Stimulated activated naive CD8-positive, alpha-beta T cell treated with anti-CD3 and anti-CD28 coated beads, Interleukin-15, amount 100 ng/mL, for 72 hours (primary cell): ENCODE measurements at regions not wholly inside any gene's neighbourhood (a gene's known extent, or its start where the extent isn't known, plus 50 kb on each side); places are given as distances from the start of the nearest gene placed in this dataset.
"Not testable (repeated sequence)": the region's sequence is repeated elsewhere in the genome, so short reads cannot be mapped to it uniquely, and the experiment has no call there.

Source experiments
- ATAC-seq: fragments of 150-1000 bp; cut with Tn5 transposase; 2 replicates; pipeline ENCODE4 v1.10.0; 2021; ENCODE audit warnings: mild to moderate bottlenecking, moderate library complexity
- DNase-seq, 2 donors: peaks; one replicate each; pipeline ENCODE4 v3.0.0; 2021 to 2022
- H3K27ac Mint-ChIP-seq, 2 donors: one replicate each; pipeline ENCODE4 v1.8.0; 2022; ENCODE audit warnings: mild to moderate bottlenecking in 2 of 2, mixed read lengths in 2 of 2, moderate library complexity in 2 of 2
- H3K27me3 Mint-ChIP-seq: one replicate; pipeline ENCODE4 v1.8.0; 2022; ENCODE audit warnings: mixed read lengths
- H3K4me1 Mint-ChIP-seq: one replicate; pipeline ENCODE4 v1.8.0; 2022; ENCODE audit warnings: mild to moderate bottlenecking, mixed read lengths
- H3K4me3 Mint-ChIP-seq, 2 donors: one replicate each; pipeline ENCODE4 v1.8.0; 2022; ENCODE audit warnings: mild to moderate bottlenecking in 2 of 2, mixed read lengths in 2 of 2, moderate library complexity in 1 of 2
- H3K9me3 Mint-ChIP-seq, 2 donors: one replicate each; pipeline ENCODE4 v1.8.0; 2022; ENCODE audit warnings: mixed read lengths in 2 of 2

DNA sequence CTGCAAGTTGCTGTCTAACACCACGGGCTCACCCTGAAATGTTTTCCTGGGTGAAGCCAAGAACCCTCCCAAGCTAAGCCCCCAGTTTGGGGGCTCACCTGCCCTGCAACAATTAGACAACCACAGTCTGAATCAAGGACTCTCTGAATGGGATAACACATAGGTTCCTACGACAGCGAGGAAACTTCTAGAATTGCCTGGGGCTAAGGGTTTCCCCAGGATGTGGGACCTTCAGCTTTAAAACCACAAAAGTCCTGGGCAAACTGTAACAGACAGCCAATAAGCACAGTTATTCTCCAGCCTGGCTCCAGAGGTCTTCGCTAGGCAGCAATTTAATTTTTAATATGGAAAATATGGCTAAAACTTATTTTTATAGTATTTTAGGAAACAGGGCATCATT is 162.6 kb downstream of the PRKX start:
- DNase-seq (no peak), ATAC-seq (no peak)
- Mint-ChIP-seq H3K4me3 (no peak overlapping the region), H3K27me3 (peaks cover 8% of the 10 kb centered on the region), H3K4me1 (no peaks in the 10 kb centered on the region), H3K9me3 (no peaks in the 10 kb centered on the region), H3K27ac (no peak overlapping the region)

DNA sequence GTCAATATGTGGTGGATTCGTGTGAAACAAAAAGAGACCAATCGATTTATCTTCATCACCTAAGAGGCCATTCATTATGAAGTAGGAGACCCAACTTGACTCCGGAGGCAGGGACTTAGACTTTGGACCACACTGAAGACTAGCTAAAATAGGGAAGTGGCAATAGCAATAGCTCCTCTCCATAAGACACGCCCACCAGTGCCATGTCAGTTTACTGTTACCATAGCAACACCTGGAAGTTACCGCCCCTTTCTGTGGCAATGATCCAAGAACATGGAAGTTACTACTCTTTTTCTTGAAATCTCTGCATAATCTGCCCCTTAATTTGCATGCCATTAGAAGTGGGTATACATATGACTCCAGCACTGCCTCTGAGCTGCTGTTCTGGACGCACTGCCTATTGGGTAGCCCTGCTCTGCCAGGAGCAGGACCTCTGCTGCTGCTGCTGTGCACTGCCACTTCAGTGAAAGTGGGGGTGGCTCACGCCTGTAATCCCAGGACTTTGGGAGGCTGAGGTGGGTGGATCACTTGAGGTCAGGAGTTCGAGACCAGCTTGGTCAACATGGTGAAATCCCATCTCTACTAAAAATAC is 163.2 kb downstream of the PRKX start:
- H3K4me3 Mint-ChIP-seq = no peak overlapping the region

DNA sequence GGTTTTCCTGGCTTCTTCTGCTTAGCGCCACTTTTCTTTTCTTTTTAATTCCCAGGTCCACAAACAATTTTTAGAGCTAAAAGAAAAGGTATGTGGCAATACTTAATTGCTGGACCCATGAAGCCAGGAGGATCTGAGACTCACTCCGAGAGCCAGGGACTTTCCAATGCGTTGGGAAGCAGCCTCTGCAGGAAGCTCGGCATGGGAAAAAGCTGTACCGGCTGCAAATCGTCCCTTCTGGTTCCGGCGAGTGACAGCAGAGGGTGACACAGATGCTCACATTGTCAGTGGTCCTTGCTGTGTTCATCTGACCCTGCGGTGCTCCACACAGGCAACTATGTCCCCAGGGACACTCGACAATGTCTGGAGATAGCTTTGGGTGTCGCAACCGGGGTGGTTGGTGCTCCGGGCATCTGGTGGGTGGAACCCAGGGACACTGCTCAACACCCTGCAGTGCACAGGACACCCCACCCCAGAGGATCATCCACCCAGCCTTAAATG is 164.0 kb downstream of the PRKX start:
- peaks cover 8% of the 10 kb centered on the region for H3K27me3 Mint-ChIP-seq
- DNase-seq = no peak
- H3K4me1 Mint-ChIP-seq = no peaks in the 10 kb centered on the region

More for the DNA sequence above, 163.2 kb downstream of the PRKX start:
- DNase-seq (no peak), ATAC-seq (no peak)
- Mint-ChIP-seq H3K4me1 (no peaks in the 10 kb centered on the region), H3K27ac (no peak overlapping the region), H3K27me3 (peaks cover 8% of the 10 kb centered on the region), H3K9me3 (no peaks in the 10 kb centered on the region)

DNA sequence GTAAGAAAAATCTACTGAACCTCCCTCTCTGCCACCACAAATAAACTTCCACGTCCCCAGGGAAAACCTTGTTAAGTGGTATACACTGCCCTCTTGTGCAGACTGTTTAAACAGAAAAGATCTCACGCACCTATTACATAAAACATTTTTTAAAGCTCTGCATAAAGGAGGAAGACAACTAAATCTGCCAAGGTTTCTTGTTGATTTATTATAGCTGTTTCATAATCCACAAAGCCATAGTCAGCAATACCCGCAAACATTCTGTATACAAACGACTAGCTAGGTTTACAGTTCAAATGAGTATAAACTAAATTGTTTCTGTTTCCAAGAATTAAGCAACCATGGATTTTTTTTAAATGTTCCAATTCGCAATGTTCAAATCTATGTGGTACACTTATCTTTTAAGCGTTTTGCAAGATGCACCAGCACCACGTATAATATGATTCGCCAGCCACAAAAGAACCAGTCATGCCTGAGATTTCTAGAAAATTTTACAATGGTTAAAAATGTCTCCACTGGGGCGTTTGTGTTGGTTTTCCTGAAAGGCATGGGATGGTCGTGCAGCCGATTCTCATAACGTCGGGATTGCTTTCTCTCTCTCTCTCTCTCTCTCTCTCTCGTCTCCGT is 164.6 kb downstream of the PRKX start:
- H3K27ac Mint-ChIP-seq = no peak overlapping the region
- no peaks in the 10 kb centered on the region for H3K9me3 Mint-ChIP-seq

More for the DNA sequence above, 164.0 kb downstream of the PRKX start:
- ATAC-seq = no peak
- Mint-ChIP-seq H3K27ac (no peak overlapping the region), H3K9me3 (no peaks in the 10 kb centered on the region), H3K4me3 (no peak overlapping the region)

DNA sequence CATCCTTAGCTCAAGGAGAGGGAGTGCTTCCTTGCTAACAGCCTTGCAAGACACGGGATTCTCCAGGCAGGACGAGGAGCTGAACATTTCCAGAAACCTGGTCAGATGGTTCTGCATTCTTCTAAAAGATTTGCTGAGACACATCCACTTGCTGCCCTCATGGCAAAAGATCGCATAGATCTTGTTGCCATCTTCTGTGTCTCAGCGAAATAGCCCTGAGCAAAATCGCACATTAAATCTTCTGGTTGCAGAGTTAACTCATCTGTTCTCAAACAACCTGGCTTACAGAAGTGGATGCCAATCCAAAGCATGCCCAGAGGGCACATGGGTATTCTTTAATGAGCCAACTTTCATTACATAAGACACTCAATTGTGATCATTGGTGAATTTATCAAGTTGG is 167.5 kb downstream of the PRKX start:
- DNase-seq (no peak), ATAC-seq (no peak)
- Mint-ChIP-seq H3K27me3 (peaks cover 16% of the 10 kb centered on the region), H3K4me3 (no peak overlapping the region), H3K9me3 (peaks cover 13 to 19% of the 10 kb centered on the region in 2 donors), H3K4me1 (no peaks in the 10 kb centered on the region), H3K27ac (no peak overlapping the region)

More for the DNA sequence above, 164.6 kb downstream of the PRKX start:
- no peak for DNase-seq
- peaks cover 8% of the 10 kb centered on the region for H3K27me3 Mint-ChIP-seq
- ATAC-seq = no peak
- H3K4me1 Mint-ChIP-seq = no peaks in the 10 kb centered on the region
- no peak overlapping the region for H3K4me3 Mint-ChIP-seq

DNA sequence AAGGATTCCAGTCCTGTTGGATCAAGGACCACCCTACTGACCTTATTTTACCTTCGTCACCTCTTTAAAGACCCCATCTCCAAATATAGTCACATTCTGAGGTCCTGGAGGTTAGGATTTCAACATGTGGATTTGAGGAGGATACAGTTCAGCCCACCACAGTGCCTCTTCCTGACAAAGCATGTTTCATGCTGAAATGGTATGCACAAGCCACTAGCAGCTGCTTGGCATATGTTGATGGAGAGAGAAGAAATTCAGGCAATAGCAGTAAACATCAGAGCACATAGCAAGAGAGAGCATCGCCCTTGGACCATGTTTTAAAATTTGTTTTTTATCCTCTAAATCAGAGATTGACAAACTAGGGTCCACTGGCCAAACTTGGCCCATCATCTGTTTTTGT is 172.1 kb downstream of the PRKX start:
- peaks cover 13 to 20% of the 10 kb centered on the region in 2 donors for H3K9me3 Mint-ChIP-seq
- DNase-seq (no peak), ATAC-seq (no peak)
- H3K27me3 Mint-ChIP-seq = peaks cover 17% of the 10 kb centered on the region
- H3K27ac Mint-ChIP-seq = no peak overlapping the region
- no peaks in the 10 kb centered on the region for H3K4me1 Mint-ChIP-seq
- H3K4me3 Mint-ChIP-seq = no peak overlapping the region

DNA sequence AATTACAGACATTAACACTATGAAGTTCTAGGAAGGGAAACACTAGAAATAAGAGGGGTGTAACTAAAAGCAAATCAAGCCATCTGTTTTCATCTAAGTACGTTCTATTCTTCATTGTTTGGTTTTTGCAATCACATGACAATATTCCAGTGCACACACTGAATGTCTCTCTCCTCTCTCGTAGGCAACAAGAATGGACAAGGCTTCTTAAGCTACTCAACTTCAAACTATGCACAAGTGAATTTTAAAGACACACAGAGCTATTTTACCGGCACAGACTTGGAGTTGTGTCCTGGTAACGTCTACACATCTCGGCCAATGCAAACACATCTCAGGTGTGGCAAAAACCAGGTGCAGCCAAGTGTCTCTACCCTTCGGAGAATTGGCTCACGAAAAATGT is 173.3 kb downstream of the PRKX start:
- no peak for DNase-seq
- H3K27me3 Mint-ChIP-seq = peaks cover 25% of the 10 kb centered on the region
- no peak overlapping the region for H3K27ac Mint-ChIP-seq
- H3K9me3 Mint-ChIP-seq = peaks cover 19 to 29% of the 10 kb centered on the region in 2 donors
- H3K4me1 Mint-ChIP-seq = no peaks in the 10 kb centered on the region
- no peak for ATAC-seq
- H3K4me3 Mint-ChIP-seq = no peak overlapping the region

DNA sequence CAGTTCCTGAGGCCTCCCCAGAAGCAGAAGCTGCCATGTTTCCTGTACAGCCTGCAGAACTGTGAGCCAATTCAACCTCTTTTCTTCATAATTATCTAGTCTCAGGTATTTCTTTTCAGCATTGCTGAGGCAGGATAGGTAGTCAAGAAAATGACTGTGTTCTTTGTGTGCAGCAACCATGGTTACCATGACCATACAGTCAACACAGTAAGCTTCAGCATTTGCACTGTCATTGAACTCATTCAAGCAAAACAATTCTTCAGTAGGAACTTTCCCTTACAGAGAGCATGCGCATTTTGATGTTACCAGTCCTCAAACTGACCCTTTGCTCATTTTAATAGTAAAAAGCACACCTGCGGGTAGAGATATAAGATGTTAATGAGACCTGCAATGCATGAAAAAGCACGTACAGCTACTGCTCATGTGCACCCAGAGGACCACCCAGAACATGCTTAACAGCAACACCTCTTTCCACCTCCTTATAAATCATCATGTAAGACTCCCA is 180.8 kb downstream of the PRKX start:
- H3K27ac Mint-ChIP-seq = peak overlapping the region in 1 of 2 donors; percentile 3
- H3K4me1 Mint-ChIP-seq = no peaks in the 10 kb centered on the region
- ATAC-seq (no peak), DNase-seq (no peak)
- peaks cover 9% of the 10 kb centered on the region for H3K27me3 Mint-ChIP-seq
- peaks cover 6 to 17% of the 10 kb centered on the region in 2 donors for H3K9me3 Mint-ChIP-seq
- no peak overlapping the region for H3K4me3 Mint-ChIP-seq

DNA sequence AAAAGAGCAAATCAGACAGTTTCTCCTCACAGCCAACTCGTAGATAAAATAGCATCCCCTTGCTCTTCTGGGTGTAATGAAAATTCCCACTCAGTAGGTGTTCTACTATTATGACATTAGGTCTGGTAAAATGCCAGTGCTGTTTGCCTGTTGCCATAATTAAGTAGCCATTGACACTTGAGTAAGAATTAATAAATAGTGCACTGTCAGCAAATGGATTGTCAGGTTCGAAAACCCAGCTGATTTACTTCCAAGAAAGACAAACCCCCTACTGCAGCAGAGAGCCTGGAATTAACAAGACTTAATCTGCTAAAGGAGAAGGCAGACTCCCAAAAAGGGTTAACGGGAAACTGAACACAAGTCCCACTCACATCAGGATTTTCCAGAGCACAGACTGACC is 182.0 kb downstream of the PRKX start:
- not testable (repeated sequence) for H3K27me3 Mint-ChIP-seq

DNA sequence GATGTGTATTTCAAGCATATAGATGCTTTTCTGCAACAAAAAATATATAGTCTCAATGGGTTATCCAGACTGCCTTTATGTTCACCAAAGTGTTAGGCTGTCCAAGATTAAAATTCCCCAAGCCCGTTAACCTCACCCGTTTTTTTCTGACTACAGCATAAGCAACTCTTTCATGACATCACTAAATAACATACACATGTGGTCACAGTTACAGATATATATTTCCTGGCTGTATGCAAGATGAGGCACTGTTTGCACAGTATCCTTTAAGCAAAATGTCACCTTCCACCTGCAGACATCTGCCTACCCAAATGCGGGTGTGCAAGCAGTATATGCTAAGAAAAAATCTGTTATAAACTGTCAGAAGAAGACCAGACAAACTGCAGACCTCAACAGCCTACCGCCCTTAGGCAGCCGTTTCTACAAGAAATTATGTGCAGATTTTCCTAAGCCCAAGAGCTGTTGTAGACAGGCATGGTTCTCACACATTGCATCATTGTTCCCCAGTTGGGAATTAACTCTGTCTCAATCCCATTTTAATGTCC is 183.1 kb upstream of the MXRA5 start:
- H3K4me3 Mint-ChIP-seq = no peak overlapping the region
- no peak for ATAC-seq
- H3K27ac Mint-ChIP-seq = no peak overlapping the region

More for the DNA sequence above, 182.0 kb downstream of the PRKX start:
- ATAC-seq, H3K4me1 Mint-ChIP-seq, H3K27ac Mint-ChIP-seq, DNase-seq, H3K4me3 Mint-ChIP-seq: not testable (repeated sequence)
- peaks cover 6 to 17% of the 10 kb centered on the region in 2 donors for H3K9me3 Mint-ChIP-seq

DNA sequence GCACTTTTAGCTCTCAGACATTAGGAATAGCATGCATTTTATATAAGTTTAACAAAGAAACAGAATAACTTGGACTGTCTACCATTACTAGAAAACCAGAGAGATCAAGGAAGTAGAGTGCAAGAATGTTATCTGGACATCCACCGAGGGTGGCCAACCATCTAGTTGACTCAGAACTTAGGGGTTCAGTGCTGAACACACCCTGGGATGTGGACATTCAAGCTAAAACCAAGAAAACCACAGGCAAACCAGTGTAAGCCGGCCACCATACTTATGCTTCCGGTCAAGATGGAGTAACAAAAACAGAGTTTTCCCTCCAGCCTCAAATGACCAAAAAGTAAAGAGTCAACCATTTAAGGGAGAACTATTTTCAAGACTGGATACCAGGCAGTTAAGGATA is 181.4 kb upstream of the MXRA5 start:
- no peaks in the 10 kb centered on the region for H3K9me3 Mint-ChIP-seq
- no peaks in the 10 kb centered on the region for H3K27me3 Mint-ChIP-seq
- no peak overlapping the region for H3K4me3 Mint-ChIP-seq
- ATAC-seq = no peak
- no peaks in the 10 kb centered on the region for H3K4me1 Mint-ChIP-seq
- H3K27ac Mint-ChIP-seq = no peak overlapping the region
- no peak for DNase-seq

More for the DNA sequence above, 183.1 kb upstream of the MXRA5 start:
- no peak for DNase-seq
- H3K9me3 Mint-ChIP-seq = peaks cover 0 to 7% of the 10 kb centered on the region in 2 donors
- no peaks in the 10 kb centered on the region for H3K27me3 Mint-ChIP-seq
- H3K4me1 Mint-ChIP-seq = no peaks in the 10 kb centered on the region

DNA sequence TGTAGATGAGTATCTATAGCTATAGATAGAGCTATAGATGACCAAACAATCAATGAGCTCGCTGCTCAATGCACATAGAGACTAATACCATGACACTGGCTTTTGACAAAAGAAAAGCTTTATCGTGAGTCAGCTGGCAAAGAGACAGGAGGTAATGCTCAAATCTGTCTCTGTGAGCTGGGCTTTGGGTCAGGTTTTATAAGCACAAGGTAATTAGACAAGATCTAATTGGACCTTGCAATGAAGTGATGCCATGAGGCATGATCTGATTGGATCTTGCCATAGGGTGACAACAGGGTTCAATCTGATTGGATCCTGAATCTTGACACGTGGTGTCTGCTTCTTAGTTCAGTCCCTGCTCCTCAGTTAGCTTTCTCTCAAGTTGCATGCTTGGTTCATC is 180.7 kb upstream of the MXRA5 start:
- no peak for DNase-seq
- no peak overlapping the region for H3K4me3 Mint-ChIP-seq

DNA sequence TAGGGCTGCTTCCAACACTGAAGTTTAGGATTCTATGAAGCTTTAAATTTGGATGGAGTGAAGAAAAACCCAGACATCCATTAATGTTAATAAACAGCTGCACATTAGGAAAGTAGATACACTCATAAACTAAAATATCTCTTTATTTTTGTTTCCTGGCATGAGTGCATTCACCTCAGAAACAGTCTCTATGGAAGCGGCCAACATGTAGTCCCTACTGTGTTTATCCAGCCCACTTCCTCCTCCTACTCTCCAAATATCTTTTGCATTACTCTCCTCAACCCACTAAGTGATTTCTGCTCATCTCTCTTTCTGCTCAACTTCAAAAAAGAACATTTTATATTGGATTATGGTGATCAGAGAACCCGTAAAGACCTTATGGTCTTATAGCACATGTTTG is 180.3 kb upstream of the MXRA5 start:
- DNase-seq (no peak), ATAC-seq (no peak)
- Mint-ChIP-seq H3K4me3 (no peak overlapping the region), H3K9me3 (no peaks in the 10 kb centered on the region), H3K27ac (no peak overlapping the region), H3K4me1 (no peaks in the 10 kb centered on the region), H3K27me3 (no peaks in the 10 kb centered on the region)

More for the DNA sequence above, 180.7 kb upstream of the MXRA5 start:
- Mint-ChIP-seq H3K9me3 (no peaks in the 10 kb centered on the region), H3K27ac (no peak overlapping the region), H3K4me1 (no peaks in the 10 kb centered on the region), H3K27me3 (no peaks in the 10 kb centered on the region)
- ATAC-seq = no peak

DNA sequence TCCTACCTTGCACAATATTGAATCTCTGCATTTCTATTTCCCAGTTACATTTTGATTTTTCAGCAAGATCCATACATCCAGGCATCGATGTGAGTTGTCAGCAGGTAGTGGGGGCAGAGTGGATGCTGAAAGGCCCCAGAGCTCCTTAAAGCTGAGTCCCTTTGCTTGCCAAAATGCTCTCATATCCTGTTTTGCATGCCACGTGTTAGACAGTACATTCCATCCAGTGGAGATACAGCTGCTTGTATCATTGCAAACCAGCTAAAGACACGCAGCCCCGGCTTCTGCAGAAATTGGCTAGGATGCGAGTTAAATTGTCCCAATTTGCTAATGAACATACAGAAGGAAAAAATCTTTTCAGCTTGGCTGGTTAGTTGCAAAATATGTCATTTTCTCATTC is 179.6 kb upstream of the MXRA5 start:
- ATAC-seq (no peak), DNase-seq (no peak)
- Mint-ChIP-seq H3K27me3 (no peaks in the 10 kb centered on the region), H3K4me1 (no peaks in the 10 kb centered on the region), H3K9me3 (no peaks in the 10 kb centered on the region), H3K27ac (no peak overlapping the region), H3K4me3 (no peak overlapping the region)

DNA sequence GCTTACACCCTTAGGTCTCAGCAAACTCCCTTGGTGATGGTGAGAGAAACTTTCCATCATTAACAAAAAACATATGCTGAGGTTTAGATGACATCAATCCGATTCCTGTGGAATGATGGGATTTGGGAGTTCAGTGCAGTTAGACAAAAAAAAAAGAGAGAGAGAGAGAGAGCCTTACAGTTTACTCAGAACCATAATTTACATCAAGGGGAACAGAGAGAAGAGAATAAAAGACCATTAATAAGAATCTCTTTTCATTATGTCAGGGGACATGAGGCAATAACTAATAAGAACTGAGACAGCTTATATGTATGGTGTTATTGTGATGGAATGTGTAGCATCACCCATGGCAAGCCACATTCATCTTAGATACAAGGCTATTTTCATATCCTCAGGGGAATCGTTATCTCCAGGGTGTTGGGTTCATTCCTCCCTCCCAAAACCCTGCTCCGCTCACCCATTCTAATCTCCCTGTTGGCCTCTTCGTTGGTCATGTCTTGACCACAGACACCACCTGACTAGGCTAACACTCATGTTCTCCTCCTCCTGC is 175.7 kb upstream of the MXRA5 start:
- no peak overlapping the region for H3K4me3 Mint-ChIP-seq
- no peaks in the 10 kb centered on the region for H3K4me1 Mint-ChIP-seq
- DNase-seq (no peak), ATAC-seq (no peak)
- no peaks in the 10 kb centered on the region for H3K9me3 Mint-ChIP-seq
- H3K27me3 Mint-ChIP-seq = no peaks in the 10 kb centered on the region
- no peak overlapping the region for H3K27ac Mint-ChIP-seq

DNA sequence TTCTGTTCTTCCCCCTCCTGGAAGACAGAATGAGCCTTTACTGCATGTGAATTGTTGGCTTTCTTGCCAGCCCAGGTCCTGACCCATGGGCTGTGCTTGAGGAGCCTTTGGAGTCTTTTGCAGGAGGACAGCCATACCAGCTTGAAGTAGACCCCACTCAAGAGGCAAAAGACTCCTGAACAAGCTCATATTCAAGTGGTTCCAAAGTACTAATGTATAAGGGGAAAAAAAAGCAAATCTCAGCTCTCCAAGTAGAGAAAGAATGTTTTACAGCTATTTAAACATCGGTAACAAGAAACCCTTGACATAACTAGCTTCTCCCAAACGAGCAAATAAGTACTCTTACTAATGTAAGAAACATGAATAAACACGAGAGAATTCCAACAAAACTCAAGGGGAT is 174.9 kb upstream of the MXRA5 start:
- no peak overlapping the region for H3K27ac Mint-ChIP-seq
- no peaks in the 10 kb centered on the region for H3K27me3 Mint-ChIP-seq
- no peaks in the 10 kb centered on the region for H3K9me3 Mint-ChIP-seq
- no peaks in the 10 kb centered on the region for H3K4me1 Mint-ChIP-seq
- H3K4me3 Mint-ChIP-seq = no peak overlapping the region
- ATAC-seq (no peak), DNase-seq (no peak)
